ENCODE measurements at regions not wholly inside any gene's neighbourhood (a gene's known extent, or its start where the extent isn't known, plus 50 kb on each side); places are given as distances from the start of the nearest gene placed in this dataset.

DNA sequence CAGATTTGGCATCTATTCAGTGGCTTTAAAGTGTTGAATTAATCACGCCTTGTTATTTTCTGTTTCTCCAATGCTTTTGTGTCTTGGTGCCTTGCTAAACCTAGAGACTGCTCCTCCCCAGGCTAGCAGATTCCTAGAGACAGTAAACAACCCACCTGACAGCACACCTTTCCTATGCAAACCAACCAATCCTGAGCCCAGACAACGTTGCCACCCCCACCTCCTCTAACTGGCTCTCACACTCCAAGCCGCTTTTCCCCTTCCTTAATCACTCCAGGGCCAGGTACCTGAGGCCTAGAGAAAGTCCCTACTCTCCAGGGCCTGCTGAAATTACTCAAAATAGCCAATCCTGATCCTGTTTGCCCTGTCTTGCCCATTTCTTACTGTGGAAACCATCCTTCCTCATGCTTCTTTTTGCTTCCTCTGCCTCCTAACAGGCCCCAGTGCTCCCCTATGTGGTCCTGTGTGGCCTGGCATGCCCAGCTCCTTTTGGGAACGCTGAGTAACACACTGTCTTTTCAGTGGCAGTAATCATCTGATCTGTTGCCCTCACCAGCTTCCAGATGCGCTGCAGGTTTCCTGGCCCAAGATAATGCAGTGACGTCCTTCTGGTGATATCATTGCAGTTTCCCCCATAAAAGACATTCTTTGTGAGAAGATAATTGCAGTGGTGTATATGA lies 53.4 kb downstream of the GAS1 start:
- DNase-seq (ENCODE audit: low read depth, low spot score), result peak; percentile 40

- no peak for DNase-seq (ENCODE audit: low read depth, low spot score)
These were observed 54.7 kb downstream of the GAS1 start for GRCh38 chr9:86892576-86892975.

DNA sequence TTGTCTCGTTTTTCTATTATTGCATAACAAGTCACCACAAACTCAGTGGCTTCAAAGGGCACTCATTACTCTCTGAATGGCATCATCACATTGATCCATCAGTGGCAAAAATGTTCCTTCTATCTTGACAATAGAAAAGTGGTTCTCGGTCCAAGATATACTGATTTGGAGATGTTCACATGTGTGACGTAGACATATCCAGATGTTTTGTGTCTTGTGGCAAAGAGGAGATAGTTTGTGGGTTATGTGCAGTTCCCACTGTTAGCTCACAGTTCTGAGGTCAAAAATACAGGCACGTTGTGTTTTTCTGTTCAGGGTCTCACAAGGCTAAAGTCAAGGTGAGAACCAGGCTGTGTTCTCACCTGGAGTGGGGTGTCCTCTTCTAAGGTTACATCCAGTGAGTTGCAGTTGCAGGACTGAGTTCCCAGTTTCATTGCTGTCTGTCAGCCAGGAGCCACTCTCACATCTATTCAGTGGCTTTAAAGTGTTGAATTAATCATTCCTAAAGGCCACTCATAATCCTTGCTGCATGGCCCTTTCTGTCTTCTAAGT lies 55.3 kb downstream of the GAS1 start:
- DNase-seq (ENCODE audit: low read depth, low spot score), result no peak

DNA sequence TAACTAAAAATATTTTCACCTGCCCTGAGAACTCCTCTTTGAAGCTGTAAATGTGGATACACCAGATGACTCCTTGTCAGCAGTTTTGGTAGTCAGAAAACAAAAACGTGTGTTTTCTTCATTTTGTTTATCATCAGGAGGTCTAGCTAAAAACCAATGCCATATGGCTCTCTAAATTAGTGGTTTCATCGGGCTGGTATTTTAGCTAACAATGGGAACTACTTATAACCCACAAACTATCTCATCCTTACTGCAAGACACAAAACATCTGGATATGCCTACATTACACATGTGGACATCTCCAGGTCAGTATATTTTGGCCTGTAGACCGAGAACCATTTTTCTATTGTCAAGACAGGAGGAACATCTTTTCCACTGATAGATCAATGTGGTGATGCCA lies 56.2 kb downstream of the GAS1 start:
- no peak for DNase-seq (ENCODE audit: low read depth, low spot score)

DNA sequence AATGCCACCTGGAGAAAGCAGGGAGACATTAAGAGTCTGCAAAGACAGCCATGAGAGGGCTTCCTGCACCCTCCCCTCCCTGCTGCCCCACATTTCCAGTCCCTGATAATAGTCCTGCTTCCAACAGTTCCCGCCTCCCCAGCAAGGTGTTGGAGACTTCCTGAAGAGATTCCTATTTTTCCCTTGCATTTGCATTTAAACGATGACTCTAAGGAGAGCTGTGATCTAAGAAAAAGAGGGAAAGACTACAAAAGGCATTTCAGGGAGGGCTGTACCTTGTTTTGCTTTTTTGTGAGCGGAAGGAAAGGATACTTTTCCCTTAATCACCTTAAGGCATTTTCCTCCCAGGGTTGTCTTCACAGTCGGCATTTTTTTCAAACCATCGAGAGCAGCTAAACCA lies 62.1 kb downstream of the GAS1 start:
- DNase-seq (ENCODE audit: low read depth, low spot score), result peak; percentile 17

GRCh38 chr9:86876621-86877196 lies 70.6 kb downstream of the GAS1 start:
- DNase-seq (ENCODE audit: low read depth, low spot score), result no peak

- DNase-seq (ENCODE audit: low read depth, low spot score), result no peak
These were observed 78.7 kb downstream of the GAS1 start for GRCh38 chr9:86868616-86869015.

GRCh38 chr9:86867804-86868313 lies 79.4 kb downstream of the GAS1 start:
- no peak for DNase-seq (ENCODE audit: low read depth, low spot score)

GRCh38 chr9:86865952-86866351 lies 81.4 kb downstream of the GAS1 start:
- DNase-seq (ENCODE audit: low read depth, low spot score), result no peak

DNA sequence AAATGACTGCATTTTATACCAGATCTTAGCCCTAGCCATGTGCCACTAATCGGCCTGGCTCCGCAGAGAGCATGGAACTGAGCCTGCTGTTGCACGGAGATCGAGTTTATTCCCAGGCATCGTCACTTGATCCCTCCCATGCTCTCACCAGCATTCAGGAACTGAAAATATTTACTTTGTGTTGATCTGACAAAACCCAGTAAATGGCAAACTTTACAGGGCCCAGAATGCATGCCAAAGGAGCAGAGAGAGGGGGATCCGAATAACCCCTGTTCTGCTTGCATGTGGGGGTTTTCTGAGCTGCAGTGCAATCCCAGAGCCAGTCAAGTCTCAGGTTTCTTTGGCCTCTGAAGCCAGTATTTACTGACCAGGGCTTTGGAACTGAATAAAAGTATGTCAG lies 87.3 kb downstream of the GAS1 start:
- no peak for DNase-seq (ENCODE audit: low read depth, low spot score)

GRCh38 chr9:86859056-86859455 lies 88.2 kb downstream of the GAS1 start:
- DNase-seq (ENCODE audit: low read depth, low spot score), result no peak

DNA sequence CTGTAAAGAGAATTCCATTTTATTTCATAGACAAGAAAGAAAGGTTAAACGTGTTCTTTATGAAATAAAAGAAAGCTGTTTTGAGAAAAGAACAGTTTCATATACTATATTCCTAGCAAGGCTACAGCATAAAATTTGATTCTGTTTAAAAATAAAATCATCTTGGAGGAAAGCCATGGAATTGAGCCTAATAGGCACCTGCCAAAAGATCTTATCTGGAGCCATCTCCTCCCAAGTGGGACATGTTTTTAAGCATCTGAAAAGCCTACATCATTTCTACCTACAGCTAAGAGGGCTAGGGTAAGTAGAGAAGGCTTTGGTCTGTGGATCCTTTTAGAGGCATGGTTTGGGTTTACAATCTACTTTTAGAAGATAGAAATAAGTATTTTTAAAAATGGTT lies 89.3 kb downstream of the GAS1 start:
- no peak for DNase-seq (ENCODE audit: low read depth, low spot score)

DNA sequence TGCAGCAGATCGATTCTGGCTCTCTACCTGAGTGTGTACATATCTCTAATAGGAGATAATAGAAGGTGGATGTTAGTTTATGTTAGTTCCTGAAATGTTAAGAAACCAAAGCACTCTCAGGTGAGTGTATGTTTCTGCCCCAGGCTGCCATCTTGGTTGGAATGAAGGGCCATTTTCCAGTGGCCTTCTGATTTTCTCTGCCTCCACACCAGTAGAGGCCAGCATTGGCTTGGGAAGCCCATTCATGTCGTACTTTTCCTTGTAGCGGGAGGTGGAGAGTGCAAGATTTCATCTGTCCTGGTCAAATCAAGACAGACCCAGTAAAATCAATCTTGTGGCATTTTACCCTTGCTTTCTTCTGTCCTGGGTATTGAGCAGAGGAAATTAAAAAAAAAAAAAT lies 91.0 kb downstream of the GAS1 start:
- DNase-seq (ENCODE audit: low read depth, low spot score), result peak; percentile 2

DNA sequence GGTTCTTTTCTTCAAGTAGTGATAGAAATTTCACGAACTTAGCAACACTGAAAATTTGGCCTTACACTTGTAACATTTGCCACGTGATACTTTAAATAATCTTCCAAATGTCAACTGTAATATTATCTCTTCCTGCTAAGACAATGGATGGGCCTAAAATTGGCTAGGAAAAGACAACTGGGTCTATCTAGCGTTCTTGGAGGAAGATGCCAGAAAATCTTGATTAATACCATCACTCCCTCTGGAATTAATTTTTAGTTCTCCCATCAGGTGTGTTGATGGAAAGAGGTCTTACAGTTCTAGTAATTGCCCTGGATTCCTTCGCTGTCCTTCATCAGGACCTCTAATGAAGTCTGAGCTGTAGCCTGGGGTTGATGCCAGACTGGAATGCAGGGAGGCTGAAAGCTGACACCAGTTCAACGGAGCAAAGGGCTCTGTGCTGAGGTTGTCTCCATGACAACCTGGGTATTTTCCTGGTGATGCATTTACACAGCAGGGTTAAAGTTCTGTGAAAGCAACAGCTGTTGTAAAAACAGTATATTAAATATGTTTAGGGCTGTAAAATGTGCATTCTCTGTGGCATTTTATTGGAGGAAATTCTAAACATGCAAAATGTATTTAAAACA lies 92.3 kb downstream of the GAS1 start:
- peak; percentile 89 for DNase-seq (ENCODE audit: low read depth, low spot score)

- DNase-seq (ENCODE audit: low read depth, low spot score), result no peak
These were observed 100.7 kb downstream of the GAS1 start for GRCh38 chr9:86846656-86847055.

DNA sequence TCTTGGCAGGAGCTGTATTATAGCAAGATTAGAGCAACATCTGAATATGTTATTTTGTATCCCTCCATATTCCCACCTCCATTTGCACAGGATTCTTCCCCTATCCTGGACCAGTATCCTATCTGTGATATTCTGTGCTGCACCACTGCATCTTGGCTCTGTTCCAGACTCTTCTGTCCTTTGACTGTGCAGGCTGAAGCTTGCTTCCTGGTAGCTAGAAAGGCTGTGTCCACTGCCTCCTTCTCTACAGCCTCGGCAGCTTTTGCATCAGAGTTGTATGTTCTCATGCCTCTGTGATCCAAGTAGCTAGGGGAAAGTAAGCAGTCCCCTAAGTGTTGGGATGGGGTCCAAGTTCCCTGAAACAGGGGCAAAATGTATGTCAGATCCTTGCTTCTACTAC lies 104.1 kb downstream of the GAS1 start:
- no peak for DNase-seq (ENCODE audit: low read depth, low spot score)

GRCh38 chr9:86842573-86842972 lies 104.7 kb downstream of the GAS1 start:
- DNase-seq (ENCODE audit: low read depth, low spot score), result no peak

DNA sequence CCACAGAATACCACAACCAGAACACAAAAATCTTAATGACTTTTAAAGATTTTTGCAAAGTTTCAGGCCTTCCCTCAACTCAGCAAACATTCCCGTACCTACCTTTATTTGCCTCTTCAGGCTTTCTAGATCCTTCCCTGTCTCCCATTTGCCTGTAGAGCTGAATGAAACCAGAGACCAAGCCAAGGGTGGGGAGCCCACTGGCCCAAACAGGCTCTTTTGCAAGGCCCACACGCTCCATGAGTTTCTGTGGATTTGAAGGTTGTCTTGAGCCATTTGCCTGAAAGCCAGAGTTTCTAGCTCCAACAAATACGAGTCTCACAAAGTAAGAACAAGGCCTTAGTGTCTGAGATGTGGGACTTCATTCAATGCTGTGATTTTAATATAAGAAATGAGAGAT lies 107.8 kb downstream of the GAS1 start:
- DNase-seq (ENCODE audit: low read depth, low spot score), result no peak

DNA sequence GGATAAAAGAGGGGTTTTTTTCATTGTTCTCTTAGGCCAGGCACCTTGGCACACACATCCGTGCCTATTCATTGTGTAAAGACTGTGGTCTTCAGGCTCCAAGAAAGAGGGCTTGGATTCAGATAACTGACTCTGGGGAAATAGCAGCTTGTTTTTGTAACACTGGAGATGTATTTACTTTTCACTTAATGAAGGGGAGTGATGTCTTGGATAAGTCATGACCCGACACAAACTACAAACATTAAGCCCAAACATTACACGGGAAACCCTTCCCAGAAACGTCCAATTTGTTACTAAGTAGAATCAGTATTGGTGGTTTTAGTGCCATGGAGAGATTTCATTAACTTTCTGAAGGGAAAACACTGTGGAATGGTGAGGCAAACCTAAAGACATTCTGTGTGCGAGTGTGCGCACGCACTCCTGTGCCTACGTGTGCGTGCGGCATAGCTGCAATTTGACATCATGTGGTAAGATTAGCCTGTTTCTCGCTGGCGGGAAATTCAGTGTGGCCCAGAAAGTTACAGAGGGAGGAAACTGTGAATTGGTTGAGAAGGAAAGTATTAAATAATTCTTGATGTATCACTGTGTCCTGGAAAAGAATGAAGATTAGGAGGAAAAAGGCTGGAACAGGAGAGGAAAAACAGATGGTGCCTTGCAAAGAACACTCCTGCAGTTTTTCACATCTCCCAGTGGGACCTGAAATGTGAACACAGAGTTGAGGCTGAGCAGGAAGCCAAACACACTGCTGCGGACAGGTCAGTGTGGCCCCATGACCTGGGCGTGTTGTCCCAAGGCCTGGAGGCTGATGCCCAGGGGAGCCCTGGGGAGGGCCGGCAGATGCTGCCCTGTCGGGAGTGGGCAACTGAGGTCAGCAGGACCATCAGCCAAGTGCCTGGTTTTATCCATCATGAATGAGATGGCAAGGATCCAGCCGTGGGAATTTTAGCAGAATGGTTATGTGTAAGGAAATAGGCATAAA lies 108.5 kb downstream of the GAS1 start:
- no peak for DNase-seq (ENCODE audit: low read depth, low spot score)

DNA sequence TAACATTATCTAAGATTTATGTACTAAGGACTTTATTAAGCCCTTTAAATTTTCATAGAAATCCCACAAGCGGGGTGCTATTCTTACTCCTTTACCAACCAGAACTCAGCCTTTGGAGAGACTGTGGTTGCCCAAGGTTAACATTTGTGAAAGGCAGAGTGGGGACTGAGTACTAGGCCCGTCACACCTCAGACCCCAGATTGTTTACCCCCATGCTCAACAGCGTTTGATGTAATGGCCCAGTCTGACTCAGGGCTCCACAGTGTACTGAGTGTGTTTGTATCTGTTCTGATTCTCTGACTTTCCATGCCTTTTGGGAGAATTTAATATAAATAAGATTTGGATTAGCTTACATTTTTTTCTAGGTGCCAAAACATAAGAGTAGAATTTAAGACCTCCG lies 110.0 kb downstream of the GAS1 start:
- DNase-seq (ENCODE audit: low read depth, low spot score), result no peak

GRCh38 chr9:86836797-86837196 lies 110.5 kb downstream of the GAS1 start:
- no peak for DNase-seq (ENCODE audit: low read depth, low spot score)

GRCh38 chr9:86836266-86836665 lies 111.0 kb downstream of the GAS1 start:
- no peak for DNase-seq (ENCODE audit: low read depth, low spot score)
